HG02678 (cell line): ENCODE measurements at regions not wholly inside any gene's neighbourhood (a gene's known extent, or its start where the extent isn't known, plus 50 kb on each side); places are given as distances from the start of the nearest gene placed in this dataset.
"Not testable (repeated sequence)": the region's sequence is repeated elsewhere in the genome, so short reads cannot be mapped to it uniquely, and the experiment has no call there.

Experiments used
- ATAC-seq: cut with Tn5 transposase; IDR thresholded peaks from one replicate; pipeline ENCODE4 v1.9.1; 2021; ENCODE audit warnings: mild to moderate bottlenecking, moderate library complexity; ENCODE audit not compliant: unreplicated experiment

DNA sequence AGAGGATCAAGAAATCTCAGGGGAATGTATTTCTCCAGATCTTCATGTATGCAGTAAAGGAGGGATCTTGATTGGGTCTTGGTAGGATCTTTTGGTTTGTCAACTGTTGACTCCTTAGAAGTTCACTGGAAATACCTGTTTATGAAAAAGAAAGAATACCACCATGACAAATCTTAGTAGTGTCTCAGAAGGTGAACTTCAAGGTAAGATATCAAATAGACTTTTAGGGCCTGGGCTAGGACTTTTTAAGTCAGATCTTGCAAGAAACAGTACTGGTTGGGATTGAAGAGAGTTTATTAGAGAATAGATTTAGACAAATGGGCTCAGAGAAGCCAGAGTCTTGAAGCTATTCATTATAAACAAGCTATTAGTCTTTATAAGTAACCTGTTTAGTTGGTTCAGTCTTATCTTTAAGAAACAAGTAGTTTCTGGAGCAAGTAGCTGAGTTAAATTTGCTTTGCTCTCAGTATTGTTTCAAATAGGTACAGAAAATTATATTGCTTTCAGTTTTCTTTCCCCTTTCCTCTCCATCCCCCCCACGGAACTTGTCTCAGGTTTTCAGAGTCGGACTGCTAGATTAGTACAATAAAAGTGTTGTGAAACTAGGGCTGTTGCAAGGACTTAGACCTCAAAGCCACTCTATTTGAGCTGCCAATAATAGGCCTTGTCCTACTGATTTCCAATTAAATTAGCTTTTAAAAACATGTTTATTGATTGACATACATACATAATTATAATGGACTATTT is 529.1 kb upstream of the CITED2 start:
- ATAC-seq = peak; percentile 98

DNA sequence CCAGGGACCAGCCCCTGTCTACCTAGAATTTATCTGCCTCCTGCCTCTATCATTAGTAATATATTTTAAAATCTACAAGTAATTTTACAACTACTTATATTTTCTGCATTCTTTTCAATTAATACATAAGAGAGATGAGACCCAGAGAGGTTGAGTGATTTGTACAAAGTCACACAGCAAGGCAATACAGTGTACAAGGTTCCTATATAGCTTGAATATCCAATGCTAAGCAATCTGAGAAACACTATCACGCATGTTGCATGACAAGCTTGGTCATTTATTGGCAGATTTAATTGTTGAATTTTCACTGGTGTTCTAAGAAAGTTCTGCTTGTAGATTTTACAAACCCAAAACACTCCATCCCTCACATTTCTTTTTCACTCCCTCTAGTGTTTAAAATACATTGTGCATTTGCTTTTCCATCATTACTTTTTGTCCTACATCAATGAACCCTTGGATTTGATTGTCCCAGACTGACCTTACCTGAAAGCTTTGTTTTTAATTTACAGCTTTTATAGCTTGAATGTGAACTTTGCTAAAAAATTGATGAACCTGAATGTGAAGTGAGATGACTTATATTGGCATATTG is 520.9 kb upstream of the CITED2 start:
- no peak for ATAC-seq

DNA sequence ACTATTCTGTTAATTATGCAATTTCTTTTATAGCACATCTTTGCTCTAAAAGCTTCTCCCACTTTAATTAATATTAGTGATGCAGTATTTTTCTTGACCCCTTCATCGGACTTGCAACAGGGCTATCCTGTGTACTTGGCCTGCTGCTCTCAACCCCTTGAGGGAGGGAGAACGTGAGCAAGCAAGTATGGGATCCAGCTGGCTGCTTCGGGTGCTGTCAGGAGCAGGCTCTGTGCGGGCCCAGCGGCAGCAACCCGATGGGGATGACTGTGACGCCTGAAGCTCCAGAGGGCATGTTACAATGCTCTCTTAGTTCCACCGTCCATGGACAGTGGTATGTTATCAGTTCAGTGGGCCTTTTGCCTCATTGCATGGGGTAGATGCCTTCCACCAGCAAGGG is 519.8 kb upstream of the CITED2 start:
- no peak for ATAC-seq

DNA sequence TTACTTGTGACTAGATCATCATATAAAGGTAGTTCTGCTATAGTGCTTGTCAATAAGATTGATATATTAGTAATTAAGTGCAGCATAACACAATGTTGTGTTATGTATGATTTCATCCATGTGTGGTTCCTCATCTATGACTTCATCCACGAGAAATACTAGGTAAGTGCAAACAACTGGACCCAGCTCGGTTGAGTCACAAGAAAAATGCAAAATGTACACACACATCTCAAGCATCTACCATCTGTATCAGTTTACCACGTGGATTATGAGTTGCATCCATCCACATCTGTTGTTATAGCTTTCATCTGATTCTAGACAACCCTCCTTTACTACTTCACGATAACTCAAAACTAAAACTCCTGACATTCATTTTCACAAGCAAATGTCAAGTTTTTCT is 517.0 kb upstream of the CITED2 start:
- no peak for ATAC-seq

DNA sequence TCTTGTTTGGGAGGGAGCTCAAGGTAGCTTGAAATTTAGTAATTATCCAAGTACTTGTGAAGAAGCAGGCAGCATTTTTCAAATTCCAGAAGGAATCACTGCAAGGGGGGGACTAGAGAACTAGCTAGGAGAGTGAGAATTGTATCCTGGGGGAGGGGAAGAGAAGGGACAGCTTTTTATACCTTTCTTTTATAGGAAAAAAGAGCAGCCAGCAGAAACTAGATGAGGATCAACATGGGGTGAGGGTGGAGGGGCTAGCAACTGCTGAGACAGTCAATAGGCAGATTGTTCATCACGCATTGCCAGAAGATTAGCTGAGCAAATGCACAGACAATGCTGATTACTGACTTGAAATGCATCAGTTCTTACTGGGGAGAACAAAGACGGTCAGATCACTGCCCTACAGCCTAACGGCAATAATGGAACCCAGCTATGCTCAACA is 514.3 kb upstream of the CITED2 start:
- no peak for ATAC-seq

DNA sequence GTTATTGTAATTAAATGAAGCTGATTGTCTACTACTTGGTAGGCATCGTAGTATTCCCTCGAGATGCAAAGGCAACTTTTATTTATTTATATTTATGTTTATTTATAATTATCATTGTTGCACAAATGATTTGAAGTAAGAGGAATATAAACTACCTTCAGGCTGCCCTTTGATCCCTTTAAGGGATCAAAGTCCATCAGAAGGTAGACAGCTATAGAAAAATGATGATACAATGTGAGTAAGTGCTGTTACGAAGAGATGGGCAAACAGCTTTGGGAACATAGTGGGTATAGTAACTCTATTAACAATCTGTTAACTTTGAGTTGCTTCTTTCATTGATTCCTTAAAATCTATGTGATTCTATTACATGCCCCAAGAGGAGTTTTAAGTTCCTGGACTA is 512.8 kb upstream of the CITED2 start:
- no peak for ATAC-seq

DNA sequence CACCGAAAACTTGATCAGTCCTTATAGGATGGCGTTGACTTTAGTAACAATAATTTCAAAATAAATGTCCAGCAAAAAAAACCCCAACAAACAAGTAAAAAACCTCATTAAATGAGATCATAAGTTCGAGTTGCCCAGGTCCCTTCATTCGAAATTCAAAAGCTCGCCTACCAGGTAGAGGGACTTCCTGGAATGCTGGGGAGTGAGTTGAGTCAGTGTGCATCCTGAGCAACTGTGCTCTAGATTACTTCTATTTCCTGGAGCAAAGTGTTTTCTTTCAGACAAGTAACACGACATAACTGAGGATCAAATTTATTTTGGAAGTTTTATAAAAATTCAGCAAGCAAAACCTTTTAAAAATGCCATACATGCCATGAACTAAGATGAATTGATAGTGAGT is 511.9 kb upstream of the CITED2 start:
- ATAC-seq = no peak

DNA sequence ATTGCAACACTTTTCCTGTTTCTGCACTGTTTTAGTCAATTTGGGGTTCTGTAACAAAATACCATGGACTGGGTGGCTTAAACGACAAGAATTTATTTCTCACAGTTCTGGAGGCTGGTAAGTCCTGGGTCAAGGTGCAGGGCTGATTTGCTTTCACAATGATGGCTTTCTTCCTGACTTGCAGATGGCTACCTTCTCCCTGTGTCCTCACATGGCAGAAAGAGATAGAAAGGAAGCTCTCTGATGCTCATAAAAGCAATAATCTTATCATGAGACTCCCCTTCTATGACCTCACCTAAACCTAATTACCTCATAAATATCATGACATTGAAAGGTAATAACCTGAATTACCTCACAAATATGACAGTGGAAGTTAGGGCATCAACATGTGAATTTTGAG is 511.5 kb upstream of the CITED2 start:
- no peak for ATAC-seq

DNA sequence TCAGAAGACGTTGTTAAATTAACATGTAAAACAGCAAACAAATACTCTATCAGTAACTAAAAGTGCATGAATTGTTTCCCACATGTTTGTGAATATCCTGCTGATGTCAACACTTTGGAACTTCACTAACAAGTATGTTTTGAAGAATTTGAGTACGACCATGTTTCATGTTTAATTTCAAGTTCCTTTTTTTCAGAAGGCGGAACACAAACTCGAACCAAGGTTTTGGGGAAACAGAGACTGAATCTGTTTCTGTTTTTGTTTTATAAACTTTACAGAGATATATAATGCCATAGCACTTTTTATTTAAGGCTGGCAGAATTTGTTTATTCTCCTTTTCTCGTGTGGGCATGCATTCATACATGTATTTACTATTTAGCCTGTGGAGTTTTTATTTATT is 509.3 kb upstream of the CITED2 start:
- ATAC-seq = no peak

DNA sequence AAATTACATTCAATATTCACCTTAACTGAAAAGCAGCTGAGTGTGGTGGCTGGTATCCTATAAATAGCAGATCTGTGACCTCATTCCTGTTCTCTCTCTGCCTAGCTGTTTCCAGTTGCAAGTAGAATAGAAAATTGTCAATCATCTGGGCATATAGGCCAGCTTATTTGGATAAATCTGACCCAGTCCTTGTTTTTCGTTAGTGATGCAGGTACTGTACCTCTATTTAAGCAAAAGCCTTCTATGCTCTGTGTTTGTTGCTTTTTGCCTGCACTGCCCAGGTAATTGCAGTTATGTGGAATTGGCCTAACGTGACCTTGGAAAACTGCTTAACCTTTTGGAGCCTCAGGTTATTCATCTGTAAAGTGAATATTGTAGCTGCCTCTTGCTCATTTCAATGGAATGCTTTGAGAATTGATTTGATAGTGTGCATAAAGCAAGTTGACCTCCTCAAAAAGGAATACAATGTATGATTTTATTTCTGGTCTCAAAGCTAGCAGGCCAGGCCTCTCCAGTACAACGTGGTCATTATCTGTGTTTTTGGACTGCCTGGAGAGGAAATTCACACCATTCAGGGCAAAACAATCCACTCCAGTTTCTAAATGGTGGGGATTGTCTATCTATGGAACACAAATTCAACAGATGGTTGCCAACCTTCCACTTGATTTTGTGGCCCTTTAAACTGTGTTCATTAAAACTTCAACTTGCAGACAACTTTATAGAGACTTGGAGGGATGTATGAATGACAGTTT is 508.7 kb upstream of the CITED2 start:
- ATAC-seq = peak; percentile 48

DNA sequence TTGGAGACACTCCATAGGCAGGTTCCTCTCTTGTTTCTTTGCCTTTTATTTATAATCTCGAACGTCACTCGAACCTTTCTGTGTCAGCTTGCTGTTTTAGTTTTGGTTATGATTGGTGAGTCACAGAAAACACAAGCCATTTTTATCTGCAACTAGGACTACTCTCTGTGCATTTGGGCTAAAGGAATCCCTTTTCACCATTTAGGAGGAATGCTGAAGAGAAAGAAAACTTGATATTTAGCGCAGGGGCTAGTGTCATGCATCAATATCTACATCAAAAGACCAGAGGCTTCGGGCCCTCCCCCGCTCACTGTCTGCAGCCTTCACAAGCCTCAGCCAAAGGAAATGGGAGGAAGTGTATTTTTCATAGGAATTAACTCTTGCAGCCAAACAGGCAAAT is 507.8 kb upstream of the CITED2 start:
- no peak for ATAC-seq

DNA sequence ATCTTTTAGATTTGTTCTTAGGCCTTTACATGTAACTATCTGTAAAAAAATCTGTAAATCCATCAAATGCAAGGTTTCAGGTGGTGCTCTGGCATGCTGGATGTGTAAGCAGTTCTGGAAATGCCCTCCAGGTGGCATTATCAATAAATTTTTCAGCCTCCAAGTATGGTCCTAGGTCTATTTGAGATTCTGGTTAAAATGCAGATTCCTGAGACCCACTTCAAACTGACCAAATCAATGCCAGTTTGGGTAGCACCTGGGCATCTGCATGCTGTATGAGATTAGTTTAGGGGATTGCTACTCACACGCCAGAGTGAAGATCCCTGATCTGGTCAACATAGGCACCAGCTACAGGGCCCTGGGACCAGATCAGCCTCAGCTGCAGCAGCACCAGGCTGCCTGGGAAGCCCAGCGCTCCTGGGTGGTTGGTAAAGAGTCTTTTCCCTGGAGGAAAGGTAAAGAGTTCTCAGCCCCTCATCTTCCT is 507.3 kb upstream of the CITED2 start:
- ATAC-seq = peak; percentile 75

DNA sequence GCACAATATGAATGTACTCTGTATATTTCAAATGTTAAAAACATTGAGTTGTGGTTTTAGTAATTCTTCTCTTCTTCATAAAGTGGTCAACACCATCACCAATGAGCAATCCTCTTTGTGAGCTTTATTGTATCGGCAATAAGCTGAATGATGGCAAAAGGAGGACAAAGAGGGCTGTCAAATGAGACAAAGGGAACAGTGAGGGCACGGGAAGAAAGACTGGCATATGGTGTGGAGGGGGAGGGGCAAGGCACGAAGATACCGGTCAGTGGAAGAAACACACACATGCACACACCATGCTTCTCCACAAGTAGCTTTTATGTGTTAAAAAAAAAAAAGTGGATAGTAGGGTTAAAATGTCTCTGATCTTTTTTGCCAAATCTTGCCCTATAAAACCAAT is 506.8 kb upstream of the CITED2 start:
- no peak for ATAC-seq

DNA sequence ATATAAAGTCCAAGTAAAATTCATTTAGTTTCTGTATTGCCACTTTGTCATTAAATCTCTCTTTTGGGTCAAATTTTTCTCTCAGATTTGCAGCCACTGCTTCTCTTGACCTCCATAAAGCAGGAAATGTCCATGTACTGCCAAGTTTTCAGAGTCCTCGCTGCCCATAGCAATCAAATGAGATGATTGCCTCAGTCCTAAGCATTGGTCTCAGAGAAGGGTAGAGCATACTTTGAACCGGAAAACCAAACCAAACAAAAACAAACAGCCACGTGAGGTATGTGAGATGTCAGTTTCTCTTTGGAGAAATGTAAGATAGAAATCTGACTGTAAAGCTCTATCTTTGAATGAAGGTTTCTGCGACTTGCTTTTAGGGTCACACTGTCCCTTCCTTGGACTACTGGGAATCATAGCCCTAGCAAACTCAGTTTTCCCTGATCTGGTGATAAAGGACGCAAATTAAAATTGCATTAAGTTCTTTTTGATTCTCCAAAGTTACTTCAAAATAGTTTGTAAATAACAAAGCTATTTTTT is 505.4 kb upstream of the CITED2 start:
- ATAC-seq = no peak

DNA sequence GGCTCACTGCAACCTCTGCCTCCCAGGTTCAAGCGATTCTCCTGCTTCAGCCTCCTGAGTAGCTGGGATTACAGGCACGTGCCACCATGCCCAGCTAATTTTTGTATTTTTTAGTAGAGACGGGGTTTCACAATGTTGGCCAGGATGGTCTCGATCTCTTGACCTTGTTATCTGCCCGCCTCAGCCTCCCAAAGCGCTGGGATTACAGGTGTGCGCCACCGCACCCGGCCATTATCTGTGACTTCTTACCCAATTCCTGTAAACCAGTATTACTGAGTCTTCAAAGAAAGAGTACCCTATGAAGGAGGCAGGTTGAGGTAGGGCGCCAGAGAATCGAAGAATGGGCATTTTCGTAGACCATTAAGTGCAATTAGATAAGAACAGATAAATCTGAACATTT is 504.8 kb upstream of the CITED2 start:
- not testable (repeated sequence) for ATAC-seq

DNA sequence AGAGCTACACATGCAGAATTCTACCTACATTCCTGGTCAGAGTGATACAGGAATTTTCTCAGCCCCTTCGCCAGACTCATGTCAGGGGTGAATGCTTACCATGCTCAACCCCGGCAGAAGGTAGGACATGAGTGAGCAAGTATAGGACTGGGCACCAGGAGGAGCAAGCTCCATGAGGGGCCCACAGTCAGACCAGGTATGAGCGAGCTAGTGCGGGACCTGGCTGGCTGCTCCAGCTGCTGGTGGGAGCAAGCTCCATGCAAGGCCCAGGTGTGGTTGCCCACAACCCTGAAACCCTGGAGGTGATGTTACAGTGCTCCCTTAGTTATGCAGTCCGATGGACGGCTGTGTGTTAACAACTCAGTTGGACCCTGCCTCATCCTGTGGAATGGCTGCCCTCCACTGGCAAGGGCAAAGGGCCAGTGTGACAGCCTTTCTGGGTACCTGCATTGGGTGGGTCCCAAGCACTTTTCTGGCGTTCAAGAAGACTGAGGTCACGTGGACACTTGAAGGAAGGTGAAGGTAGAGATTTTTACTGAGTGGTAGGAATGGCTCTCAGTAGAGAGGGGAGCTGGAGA is 503.5 kb upstream of the CITED2 start:
- ATAC-seq = no peak

DNA sequence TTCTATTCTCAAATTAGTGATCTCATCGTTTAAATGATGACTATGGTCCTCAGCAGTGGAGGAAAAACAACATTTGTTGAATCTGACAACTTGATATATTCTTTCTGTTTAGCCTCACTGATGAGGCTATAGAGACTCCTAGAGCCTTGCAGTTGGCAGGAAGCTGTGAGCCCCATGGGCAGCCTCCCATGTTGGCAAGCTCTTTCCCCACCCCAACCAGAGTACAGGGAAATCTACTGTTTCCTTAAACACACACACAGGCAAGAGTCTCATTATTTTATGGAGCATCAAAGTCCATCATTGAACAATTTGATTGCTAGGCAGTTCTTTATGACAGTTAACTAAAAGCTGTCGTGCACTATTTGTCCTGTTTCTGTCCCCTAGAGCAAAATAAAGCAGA is 498.2 kb upstream of the CITED2 start:
- no peak for ATAC-seq

DNA sequence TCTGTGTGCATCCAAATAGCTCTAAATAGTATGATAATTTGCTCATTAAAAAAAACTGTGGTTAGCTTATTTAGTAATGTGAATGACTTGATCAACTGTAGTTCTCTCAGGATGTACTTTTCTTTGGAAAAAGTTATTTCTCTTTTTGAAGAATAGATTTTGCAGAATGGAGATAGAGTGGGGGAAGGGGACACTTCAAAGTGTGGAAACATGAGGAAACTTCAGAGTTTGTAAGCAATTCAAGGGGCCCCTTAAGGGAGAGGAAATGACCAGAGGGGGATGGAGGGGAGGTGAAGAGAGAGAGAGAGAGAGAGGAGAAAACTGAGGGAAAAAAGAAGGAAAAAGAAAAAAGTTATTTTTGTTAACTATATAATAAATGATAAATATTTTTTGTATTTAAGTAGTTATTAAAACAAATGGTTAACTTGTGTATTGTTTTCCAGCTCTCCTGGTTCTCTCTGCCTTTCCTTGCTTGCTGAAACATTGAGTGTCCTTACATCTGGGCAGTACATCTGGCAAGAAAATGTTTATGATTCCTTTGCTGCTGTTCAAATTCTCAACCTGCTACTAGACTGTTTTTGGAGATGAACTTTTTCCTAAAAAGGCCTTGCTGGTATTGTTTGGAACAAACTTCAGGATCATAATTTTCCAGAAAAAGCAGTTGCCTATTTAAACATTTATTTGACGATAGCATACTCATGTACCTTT is 497.5 kb upstream of the CITED2 start:
- ATAC-seq = no peak

DNA sequence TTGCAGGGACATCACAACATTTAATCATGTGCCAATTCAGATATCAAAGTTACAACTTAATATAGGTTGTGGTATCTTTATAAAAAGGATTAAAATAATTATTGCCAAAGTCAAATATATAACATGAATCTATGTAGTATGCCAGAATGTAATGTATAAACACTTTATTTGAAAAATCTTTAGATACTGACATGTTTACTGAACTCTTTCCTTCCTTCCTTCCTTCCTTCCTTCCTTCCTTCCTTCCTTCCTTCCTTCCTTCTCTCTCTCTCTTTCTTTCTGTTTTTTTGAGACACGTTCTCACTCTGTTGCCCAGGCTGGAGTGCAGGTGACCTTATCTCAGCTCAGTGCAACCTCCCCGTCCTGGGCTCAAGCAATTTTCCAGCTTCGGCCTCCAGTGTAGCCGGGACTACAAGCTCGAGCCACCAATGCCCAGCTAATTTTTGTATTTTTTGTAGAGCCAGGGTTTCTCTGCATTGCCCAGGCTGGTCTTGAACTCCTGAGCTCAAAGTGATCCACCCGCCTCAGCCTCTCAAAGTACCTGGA is 496.8 kb upstream of the CITED2 start:
- no peak for ATAC-seq

DNA sequence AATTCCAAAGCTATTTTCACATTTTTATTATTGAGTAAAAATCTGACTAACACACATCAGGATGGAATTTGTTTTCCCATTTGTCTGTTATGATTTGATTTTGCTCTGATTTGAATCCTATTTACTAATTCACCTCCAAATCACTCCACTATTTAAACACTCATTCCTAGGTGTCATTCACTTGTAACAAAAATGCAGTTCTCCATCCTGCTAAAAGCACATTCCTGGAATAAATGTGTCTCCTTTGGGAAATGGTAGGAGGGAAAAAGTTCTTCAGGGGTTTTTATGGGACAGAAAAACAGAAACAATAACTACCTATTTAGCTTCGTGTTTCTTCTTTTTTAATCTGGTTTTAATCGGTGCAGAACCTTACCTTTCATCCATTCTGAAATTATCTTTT is 494.1 kb upstream of the CITED2 start:
- no peak for ATAC-seq
